ENCODE measurements at regions not wholly inside any gene's neighbourhood (a gene's known extent, or its start where the extent isn't known, plus 50 kb on each side); places are given as distances from the start of the nearest gene placed in this dataset.
"Not testable (repeated sequence)": the region's sequence is repeated elsewhere in the genome, so short reads cannot be mapped to it uniquely, and the experiment has no call there.

GRCh38 chr6:27726619-27727023, 185.6 kb downstream of the OR2B2 start:
- peak in 1 of 2 donors; percentile 16 for DNase-seq

- peak; percentile 19 to 42 for DNase-seq
These were observed 191.3 kb downstream of the OR2B2 start for GRCh38 chr6:27720607-27721580.

DNA sequence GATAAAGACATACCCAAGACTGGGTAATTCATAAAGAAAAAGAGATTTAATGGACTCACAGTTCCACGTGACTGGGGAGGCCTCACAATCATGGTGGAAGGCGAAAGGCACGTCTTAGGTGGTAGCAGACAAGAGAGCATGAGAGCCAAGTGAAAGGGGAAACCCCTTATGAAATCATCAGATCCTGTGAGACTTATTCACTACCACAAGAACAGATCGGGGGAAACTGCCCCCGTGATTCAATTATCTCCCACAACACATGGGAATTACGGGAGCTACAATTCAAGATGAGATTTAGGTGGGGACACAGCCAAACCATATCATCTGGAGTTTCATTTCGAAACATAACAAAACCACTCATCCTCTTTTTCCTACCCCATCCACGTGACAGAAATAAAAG, 193.2 kb downstream of the OR2B2 start:
- DNase-seq: peak; percentile 23 to 29

- DNase-seq: no peak
These were observed 205.8 kb downstream of the OR2B2 start for GRCh38 chr6:27706431-27706830.

- no peak for DNase-seq
These were observed 211.9 kb downstream of the OR2B2 start for GRCh38 chr6:27700337-27700736.

DNA sequence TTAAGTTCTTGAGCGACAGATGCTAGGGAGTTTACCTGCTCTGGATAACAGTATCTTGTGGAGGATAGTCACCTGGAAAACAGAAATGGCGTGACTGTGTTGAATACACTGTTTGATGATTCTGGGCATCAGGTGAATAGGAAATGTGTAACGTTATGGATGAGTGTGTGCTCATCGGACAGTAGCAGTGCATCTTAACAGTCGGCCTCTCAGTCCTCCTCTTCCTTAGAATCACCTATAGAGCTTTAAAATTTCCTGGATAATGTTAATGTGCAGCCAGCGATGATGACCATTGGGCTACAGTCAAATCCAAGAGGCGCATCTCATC, 217.7 kb downstream of the OR2B2 start:
- no peak for DNase-seq

GRCh38 chr6:27693766-27694546, 218.2 kb downstream of the OR2B2 start:
- DNase-seq: peak; percentile 39 to 49

DNA sequence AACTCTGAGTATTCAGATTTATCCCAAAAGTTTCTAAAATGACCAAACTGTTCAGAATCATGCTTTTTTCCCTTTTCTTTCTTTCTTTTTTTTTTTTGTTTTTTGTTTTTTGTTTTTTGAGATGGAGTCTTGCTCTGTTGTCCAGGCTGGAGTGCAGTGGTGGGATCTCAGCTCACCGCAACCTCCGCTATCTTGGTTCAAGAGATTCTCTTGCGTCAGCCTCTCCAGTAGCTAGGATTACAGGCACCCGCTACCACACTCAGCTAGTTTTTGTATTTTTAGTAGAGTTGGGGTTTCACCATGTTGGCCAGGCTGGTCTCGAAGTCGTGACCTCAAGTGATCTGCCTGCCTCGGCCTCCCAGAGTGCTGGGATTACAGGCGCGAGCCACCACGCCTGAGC, 219.2 kb upstream of the ZNF184 start:
- DNase-seq: not testable (repeated sequence)

DNA sequence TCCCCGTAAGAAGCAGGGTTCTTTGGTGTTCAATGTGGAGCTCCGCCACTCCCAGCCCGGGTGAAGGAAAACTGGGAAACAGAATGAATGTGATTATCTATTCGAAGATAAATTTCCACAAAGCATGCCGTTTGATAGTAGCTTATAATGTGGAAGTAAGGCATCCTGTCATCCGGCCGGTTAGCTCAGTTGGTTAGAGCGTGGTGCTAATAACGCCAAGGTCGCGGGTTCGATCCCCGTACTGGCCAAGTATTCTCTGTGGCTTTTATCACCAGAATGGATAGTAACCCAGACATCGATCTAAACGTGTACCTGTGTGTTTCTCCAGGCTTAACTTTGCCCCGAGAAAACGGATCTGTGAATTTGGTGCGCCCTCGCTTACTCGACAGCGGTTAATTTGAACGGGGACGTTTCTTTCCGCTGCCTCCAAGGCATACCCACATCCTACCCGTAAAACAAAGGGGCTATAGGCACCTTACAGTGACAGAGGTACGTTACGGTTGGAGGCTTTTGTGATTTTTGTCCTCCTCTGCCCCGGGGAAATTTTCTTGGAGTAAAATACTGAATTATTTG, 215.2 kb upstream of the ZNF184 start:
- DNase-seq: peak; percentile 87 to 89

- peak; percentile 83 to 85 for DNase-seq
These were observed 214.5 kb upstream of the ZNF184 start for GRCh38 chr6:27687154-27688013.

DNA sequence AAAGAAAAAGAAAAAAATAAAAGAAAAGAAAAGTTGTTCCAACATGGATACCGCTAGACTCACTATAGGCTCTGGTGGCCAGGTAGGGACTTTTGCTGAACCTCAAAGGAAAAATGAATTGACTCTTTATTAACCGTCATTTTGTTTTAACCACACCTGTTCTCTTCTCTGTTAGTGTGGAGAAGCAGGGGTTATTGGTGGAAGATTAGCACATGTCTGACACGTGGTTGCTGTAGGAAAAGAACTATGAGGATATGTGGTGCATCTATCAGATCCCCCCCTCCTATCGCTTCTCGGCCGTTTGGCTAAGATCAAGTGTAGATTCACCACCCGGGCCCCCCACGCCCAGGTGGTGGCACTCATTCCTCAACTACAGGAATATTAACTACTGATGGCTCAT, 212.4 kb upstream of the ZNF184 start:
- DNase-seq: no peak

GRCh38 chr6:27684264-27685211, 211.6 kb upstream of the ZNF184 start:
- peak; percentile 64 to 73 for DNase-seq

DNA sequence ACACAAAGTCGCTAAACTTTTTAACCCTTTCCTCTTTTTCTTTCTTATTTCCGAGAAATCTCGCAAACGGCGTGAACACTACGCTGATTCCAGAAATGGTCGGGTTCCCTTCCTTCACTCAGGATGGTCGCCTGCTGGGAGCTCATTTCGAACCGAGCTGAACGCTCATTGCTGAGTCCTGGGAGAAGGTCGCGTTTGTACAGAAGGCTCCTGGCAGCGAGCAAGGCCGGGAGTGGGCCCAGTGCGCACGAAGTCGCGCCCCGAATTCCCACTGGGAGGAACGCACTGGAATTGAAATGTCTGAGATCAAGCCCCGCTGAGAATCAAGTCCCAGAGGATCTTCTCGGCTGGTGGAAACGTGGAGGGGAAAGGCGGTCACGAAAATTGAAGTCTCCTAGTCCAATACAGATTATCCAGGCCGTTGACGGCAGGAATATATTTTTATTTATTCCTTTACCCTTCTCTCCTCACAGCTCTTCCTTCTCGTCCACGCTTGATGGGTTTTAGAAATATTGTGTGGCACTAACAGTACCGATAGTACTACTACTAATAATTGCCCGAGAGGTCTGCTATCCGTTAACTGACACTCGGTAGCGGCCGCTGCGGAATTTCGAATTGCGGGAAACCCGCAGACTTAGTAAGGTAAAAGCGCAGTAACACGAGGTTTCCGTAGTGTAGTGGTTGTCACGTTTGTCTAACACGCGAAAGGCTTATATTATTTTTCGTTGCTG, 207.2 kb upstream of the ZNF184 start:
- no peak for DNase-seq

- DNase-seq: no peak
These were observed 206.5 kb upstream of the ZNF184 start for GRCh38 chr6:27679308-27679963.

DNA sequence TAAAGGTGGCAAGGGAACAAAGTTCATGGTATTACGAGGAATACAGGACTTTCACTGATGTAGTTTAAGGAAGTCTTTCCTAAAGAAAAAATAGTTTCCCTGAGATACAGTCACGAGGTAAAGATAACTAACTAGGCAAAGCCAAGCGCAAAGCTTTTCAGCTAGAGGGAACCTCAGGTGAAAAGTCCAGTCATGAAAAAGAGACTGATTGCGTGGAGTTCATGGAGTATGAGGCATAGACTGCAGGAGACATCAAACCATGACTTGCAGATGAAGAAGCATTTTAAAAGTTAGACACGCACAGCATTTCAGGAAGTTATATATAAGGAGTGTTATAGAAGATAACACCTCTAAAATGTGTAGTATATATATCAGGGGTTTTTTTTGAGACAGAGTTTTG, 205.6 kb upstream of the ZNF184 start:
- no peak for DNase-seq

GRCh38 chr6:27674882-27675281, 202.0 kb upstream of the ZNF184 start:
- no peak for DNase-seq

DNA sequence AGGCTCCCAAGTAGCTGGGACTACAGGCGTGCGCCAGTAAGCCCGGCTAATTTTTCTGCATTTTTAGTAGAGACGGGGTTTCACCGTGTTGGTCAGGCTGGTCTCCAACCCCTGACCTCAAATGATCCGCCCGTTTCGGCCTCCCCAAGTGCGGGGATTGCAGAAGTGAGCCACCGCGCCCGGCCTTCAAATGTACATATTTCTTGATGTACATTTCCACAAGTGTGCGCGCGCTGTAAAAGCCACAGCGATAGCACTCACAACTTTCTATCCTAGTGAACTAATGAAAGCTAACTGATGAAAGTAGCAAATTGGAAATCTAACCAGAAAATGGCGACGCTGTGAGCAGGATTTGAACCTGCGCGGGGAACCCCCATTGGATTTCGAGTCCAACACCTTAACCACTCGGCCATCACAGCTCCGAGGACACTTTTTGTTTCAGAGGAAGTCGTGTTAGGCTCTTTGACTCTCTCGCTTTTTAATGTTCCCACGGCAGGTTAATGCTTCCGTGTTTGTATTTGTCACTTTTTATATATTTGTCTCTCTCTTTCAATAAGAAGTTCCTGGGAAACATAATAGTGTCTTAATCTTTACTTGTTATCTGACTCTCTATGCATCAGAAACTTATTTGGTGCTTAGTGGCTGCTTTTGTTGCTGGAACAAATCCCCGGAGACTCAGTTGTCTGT, 199.4 kb upstream of the ZNF184 start:
- DNase-seq: peak in 1 of 2 donors; percentile 47

- no peak for DNase-seq
These were observed 196.9 kb upstream of the ZNF184 start for GRCh38 chr6:27669624-27670301.

- no peak for DNase-seq
These were observed 196.4 kb upstream of the ZNF184 start for GRCh38 chr6:27669295-27669623.

Data from stimulated activated CD4-positive, alpha-beta T cell treated with anti-CD3 and anti-CD28 coated beads, Interleukin-2, amount 100 ng/mL, for 24 hours (primary cell).